GM10266 (cell line): ENCODE measurements at regions not wholly inside any gene's neighbourhood (a gene's known extent, or its start where the extent isn't known, plus 50 kb on each side); places are given as distances from the start of the nearest gene placed in this dataset.

Experiments used
- DNase-seq: peaks from one replicate; pipeline ENCODE4 v3.0.0; 2012; ENCODE audit errors: extremely low spot score
- CTCF ChIP-seq: IDR thresholded peaks from 2 replicates; pipeline ENCODE4 v1.5.1; 2012; ENCODE audit warnings: mild to moderate bottlenecking, low read depth; ENCODE audit not compliant: control insufficient read depth, insufficient read depth; ENCODE audit errors: missing control alignments

DNA sequence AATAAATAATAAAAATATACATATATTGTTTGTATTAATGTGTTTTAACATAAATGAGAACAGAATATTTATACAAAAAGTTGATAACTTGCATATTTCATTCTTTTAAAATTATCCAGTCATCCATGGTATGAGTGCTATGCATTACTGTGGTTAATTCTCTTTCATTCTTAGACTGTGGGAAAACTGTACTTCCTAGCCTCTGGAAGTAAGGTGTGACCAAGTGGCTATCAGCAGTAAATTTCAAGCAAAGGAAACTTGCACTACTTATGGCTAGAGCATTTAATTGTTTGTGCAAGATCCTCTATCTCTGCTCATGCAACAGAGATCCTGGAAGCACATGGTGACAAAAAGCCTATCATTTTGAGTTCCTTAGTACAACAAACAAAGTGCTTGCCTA, 1054.5 kb upstream of the PABPC4L start:
- no peak for DNase-seq
- no peak for TF ChIP-seq CTCF

- TF ChIP-seq CTCF, result no peak
These were observed 1048.5 kb upstream of the PABPC4L start for GRCh38 chr4:135250040-135250439.

DNA sequence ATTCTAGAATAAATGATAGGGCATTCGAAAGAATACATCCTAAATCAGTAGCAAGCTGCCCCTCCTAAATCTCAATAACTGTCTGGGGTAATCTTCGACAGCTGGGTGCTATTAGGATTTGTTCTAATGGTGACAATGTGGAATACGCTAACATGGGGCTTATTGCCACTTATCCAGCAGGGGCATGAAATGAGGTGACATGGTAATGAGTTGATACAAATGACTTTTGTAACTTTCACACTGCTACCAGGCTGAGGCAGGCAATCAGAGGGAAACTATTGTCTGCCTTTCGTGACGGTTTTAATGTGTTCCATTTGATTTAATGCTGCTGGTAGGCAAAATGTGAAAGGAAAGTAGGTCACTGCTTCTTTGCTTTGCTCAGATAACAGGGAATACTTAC, 1047.4 kb upstream of the PABPC4L start:
- TF ChIP-seq CTCF, result no peak
- DNase-seq, result no peak

More at GRCh38 chr4:135250040-135250439, 1048.5 kb upstream of the PABPC4L start:
- DNase-seq, result no peak

DNA sequence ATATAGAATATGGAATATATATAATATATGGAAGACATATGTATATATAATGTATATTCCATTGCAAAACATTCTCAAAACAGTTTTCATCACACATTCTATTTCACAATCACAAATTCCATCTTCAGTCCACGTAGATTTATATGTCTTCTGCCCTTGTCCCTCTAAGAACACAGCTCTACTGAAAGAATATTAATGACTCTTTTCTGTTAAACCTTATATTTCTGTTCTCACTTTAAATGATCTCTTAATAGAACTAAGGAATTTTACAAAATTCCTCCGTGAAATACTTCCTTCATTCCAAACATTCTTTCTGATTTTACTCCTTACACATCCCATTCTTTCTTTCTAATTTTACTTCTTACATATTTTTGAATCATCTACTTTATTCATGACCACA, 1043.1 kb upstream of the PABPC4L start:
- DNase-seq, result no peak
- TF ChIP-seq CTCF, result no peak

GRCh38 chr4:135244056-135244455, 1042.5 kb upstream of the PABPC4L start:
- no peak for TF ChIP-seq CTCF

GRCh38 chr4:135240796-135241195, 1039.2 kb upstream of the PABPC4L start:
- DNase-seq, result no peak
- no peak for TF ChIP-seq CTCF

More at GRCh38 chr4:135244056-135244455, 1042.5 kb upstream of the PABPC4L start:
- DNase-seq, result no peak

DNA sequence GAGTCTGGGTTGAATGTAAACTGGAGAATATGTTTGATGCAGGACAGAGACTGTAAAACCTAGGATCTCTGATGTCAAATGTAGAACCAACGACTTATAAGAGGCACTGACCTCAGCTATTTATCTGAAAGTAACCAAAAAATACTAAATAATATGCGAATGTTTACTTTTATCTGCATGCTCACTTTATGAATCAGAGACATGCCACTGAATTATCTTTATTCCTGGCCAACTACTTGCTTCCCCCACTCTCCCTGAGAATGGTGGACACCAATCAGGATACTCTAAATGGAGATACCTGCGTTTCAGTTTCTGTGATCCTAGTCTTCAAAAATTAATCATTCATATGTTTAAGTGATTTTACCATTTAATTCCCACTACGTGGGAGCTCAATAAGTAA, 1038.4 kb upstream of the PABPC4L start:
- TF ChIP-seq CTCF, result no peak
- no peak for DNase-seq
